ENCODE measurements at regions not wholly inside any gene's neighbourhood (a gene's known extent, or its start where the extent isn't known, plus 50 kb on each side); places are given as distances from the start of the nearest gene placed in this dataset.

DNA sequence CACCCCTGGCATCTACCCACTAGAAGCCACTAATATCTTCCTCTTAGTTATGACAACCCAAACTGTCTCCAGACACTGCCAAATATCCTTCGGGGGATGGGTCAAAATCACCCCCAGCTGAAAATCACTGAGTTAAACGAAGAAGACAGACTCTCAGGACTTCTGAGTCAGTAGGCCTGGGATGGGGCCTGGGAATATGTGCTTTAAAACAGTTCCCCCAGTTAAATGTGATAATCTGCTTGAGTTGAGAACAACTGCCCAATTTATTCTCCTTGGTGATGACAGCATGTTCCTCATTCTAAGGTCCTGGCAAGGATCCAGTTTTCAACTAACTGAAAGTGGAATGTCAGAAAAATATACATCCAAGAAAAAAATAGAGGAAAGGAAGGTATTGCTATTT lies 52.4 kb downstream of the CBLL2 start:
- DNase-seq (ENCODE audit: low read depth, low spot score): no peak

DNA sequence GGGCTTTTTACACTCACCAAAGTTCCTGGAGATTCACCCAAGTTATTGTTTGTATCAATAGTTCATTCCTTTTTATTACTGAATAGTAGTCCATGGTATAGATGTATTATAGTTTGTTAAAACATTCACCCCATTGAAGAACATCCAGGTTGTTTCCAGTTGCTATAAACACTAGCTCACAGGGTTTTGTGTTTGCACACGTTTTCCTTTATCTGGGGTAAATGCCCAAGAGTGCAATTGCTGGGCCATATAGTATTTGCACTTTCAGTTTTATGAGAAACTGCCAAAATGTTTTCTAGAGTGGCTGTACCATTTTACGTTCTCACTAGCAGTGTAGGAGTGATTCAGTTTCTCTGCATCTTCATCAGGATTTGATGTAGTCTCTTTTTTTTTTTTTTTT lies 57.1 kb downstream of the CBLL2 start:
- no peak for DNase-seq (ENCODE audit: low read depth, low spot score)

DNA sequence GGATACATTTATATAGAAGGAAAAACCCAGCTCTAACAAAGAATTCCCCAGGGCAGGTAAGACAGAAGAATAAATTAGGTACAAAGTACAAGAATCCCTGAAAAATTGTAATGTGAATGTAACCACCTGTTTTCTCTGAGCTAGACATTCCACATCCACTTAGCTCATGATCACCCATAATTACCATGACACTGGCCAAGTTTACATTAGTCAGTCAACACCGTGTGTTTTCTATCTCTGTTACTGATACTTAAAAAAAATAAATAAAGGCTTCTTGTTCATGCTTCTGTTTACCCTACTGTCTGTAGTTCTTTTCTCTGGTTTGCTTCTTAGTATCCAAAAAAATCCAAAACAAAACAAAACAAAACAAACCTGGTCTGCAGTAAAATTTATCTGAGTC lies 66.0 kb downstream of the CBLL2 start:
- DNase-seq (ENCODE audit: low read depth, low spot score): no peak

DNA sequence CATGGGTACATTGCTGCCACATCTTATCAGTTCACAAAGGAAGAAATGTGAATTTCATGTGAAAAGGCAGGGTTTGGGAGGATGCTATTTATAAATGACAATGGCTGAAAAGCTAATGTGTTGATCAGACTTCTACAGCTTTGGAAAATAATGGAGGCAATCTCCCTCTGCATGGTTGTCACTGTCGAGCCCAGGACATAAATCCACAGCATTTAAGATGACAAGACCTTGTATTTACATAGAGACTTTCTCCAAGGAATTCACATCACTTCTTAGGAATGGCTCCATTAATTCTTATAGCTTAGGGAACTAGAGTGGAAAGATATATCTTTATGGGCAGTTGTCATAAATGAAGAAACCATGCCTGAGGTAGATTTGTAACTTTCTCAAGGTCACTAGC lies 66.7 kb downstream of the CBLL2 start:
- no peak for DNase-seq (ENCODE audit: low read depth, low spot score)

DNA sequence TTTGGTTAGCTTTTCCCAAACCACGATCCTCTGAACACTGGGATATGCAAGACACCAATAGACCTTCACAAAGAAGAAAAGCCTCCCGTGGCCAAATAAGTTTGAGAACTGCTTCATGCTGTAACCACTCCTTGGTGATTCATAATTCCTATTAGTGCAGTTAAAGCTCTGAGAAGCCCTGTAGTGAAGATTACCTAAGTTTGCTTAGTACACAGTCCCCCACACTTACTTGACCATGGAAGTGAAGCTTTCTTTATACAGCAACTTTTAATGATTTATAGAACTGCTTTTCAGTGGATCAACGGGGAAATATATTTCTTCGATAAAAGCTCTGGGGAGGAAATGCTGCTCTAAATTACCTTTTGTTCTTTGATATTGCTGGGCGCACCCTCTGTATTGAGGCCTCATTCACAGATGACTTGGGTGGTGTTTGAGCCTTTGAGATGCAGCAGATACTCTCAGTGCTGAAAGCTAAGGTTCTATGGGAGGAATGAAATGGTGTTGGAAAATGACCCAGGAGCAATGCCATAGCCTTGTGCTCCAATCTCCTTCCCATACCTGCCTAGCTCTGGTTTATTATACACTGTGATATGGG lies 67.4 kb downstream of the CBLL2 start:
- DNase-seq (ENCODE audit: low read depth, low spot score): no peak

DNA sequence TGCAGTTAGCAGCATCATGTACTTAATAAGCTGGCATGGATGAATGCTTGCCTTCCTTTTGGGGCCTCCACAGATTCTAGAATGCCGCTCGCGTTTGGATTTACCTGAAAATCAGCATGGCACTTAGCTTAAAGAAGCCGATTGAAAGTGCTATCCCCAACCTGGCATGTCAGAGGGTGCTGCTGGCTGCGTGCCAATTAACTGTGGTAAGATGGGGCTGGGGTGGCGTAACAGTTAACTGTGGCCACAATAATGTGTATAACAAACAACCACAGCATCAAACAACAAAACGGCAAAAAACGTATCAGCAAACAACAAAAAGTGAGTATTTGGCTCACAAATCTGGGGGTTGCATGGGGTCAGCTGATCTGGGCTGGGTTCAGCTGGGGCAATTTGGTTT lies 70.5 kb downstream of the CBLL2 start:
- no peak for DNase-seq (ENCODE audit: low read depth, low spot score)

DNA sequence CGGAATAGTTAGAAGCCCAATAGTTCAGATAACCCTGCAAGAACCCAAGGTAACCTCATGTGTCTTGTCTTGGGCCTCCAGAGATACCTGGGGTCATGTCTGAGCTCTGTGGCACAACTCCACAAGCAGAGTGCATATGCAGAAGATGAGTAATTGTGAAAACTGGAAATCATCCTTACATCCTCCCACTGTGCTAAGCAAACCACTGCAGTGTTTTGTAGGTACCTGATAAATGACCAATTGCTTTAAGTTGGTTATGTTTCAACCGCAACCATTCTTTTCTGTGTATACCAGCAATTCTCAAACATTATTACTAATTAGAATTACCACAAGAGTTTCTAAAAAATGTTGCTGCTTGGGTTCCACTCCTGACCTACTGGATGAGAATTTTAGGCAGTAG lies 73.2 kb downstream of the CBLL2 start:
- no peak for DNase-seq (ENCODE audit: low read depth, low spot score)

DNA sequence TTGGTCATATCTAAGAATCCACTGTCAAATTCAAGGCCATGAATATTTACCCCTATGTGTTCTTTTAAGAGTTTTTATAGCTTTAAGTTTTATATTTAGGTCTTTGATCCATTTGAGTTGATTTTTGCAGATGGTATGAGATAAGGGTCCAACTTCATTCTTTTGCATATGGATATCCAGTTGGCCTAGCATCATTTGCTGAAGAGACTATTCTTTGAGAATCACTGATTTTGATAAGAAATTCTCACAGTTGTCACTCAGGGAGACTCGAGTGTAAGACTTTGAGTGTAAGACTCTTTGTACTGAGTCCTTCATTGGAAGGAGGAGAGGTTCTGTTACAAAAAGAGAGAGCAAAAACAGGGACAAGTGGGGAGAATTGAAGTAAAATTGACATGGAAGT lies 74.8 kb downstream of the CBLL2 start:
- DNase-seq (ENCODE audit: low read depth, low spot score): no peak

DNA sequence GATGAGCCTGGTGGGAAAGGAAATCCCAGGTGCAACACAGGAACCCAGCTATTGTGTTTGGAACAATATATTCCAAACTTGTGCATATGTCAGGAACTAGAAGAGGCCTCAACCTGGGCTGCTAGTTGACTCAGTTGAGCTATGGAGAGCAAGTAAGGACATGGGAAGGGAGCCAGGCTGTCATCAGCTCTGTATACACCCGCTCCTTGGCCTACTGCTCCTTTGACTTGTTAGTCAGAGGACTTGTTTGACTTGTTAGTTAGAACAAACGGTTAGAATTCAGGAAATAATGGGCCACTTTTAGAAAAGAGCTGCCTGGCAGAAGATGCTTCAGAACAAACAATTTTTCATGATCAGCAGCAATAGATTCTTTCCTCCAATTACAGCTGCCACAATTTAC lies 76.4 kb downstream of the CBLL2 start:
- no peak for DNase-seq (ENCODE audit: low read depth, low spot score)

DNA sequence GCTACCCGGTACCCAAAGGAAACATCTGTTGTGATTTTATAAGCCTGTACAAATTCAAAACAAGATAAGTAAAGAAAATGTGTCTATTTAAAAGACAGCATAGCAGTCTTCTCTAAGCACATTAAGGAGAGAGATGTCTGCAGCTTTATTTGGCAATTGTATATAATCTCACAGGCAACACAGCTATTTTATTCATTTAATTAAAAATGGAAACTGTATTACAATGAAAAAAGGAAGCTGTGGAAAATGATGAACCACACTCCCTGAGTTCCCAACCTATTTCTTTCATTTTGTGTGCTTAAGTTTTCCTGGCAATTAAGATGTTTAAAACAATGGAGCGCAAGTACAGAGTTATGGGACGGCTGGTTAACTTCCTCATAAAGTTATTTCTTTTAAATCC lies 78.4 kb downstream of the CBLL2 start:
- no peak for DNase-seq (ENCODE audit: low read depth, low spot score)

DNA sequence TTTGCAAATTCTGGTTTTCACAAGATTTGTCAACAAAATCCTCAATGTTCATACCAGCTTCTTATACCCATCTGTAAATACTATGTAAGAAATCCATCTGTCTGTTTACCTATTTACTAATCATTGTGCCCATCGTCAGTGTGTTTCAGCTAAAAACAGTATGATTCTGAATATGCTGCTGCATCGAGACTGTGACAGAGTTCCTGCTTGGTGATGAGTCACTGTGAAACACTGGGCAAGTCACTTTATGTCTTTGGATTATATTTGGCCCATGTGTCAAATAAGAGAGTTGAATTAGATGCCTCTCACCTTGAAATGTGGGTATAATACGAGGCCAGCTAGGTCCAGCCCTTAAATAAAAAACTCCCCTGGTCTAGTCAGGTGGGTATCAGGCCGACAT lies 79.3 kb downstream of the CBLL2 start:
- no peak for DNase-seq (ENCODE audit: low read depth, low spot score)

DNA sequence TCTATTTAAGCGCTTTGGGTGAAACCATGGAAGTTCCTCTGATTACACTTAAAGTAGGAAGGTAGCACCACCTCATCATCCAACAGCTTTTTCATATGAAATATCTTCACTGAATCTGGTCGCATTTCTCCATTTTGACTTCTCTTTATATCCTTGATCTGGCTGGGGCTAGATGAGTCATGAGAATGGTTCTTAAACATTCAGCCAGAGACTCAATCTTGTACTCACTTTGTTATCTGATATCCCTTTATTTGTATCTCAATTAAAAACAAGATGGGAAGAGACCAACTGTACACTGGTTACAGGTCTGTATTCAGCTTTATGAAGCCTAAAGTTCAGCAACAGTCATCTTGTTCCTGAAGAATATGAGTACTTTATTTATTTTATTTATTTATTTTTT lies 84.9 kb downstream of the CBLL2 start:
- DNase-seq (ENCODE audit: low read depth, low spot score): no peak

DNA sequence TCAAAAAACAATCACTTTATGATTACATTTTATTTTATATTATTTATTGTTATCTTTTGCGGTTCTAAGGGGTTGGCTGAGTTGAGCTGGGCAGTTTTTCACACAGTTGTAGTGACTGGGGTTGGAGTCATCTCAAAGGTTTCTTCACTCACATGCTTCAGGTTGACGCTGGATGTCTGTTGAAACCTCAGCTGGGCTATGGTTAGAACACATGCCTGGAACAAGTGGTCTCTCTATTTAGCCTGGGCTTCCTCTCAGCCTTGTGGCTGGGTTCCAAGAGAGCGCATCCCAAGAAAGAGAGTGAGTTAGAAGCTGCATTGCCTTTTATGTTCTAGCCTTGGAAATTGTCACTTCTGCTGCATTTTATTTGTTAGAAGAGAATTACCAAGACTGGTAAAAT lies 87.4 kb downstream of the CBLL2 start:
- no peak for DNase-seq (ENCODE audit: low read depth, low spot score)

DNA sequence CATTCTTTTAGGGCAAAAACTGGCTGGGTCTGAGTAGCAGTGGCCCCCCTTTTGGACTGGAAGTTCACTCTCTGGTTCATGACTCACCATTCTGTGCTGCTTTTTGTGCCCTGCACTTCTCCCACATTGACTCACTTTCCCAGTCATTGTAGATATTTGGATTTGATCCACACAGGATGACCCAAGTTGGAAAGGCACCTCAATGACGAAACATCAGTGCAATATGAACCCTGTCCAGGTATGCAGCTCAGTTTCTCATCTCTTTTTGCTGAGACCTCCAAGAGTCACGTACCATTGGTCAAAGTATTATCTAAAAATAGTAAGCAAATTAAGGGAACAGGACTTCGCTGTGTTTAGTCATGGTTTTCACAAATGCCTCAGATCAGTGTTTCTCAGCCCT lies 92.7 kb downstream of the CBLL2 start:
- DNase-seq (ENCODE audit: low read depth, low spot score): no peak

DNA sequence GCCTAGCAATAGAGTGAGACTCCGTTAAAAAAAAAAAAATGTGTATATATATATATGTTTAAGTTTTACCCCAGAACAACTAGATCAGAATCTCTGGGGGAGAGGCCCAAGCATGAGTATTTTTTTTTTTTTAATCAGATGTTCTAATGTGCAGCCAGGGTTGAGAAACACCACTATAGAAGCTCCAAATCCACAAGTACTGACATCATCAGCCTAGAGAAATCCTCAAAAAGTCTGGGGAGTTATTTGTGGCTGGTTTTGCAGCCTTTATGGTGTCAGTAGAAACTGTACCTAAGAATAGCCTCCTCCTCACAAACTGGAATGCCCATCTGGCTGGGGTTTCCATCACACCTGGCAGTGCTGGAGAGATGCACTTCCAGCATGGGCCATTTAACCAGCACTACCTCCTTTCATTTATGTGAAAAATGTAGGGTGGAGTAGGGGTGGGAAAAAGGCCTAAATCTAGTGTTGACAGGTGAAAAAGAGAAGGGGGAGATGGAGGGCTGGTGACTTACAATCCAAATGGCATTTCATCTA lies 93.5 kb downstream of the CBLL2 start:
- DNase-seq (ENCODE audit: low read depth, low spot score): no peak

DNA sequence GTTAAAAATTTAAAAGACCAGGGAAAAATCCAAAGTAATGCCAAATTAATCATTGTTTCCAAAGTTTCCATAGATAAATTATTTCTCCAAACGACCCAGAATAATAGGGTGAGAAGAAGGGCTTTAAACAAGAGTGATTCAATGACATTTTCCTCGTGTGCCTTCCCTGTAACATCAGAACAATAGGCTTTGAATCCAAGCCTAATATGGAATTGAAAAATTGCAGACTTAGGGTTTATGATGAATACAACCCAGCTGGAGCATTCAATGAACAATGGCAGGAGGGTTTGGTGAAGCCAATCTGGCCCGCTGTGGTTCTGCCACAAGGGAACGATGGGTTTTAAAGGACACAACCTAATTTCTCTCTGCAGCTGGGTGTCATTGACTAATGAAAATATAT lies 94.2 kb downstream of the CBLL2 start:
- no peak for DNase-seq (ENCODE audit: low read depth, low spot score)

DNA sequence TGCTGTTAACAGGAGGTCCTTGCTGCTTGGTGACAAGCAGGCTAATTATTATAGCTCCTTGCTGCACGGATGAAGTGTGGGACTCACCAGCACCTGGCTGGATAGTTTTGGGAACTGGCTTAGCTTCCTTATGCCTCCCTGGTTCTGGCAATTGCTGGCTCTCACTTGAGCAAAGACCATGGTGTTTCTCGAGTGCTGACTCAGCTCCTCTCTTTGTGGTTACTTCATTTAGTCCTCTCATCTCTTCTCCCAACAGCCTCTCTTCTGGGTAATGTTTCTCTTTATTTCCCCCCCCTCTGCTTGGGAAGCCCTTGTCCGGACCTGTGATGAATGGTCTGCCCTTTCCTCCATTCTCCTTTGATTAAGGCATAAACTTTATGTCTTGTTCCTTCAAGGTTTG lies 100.4 kb downstream of the CBLL2 start:
- DNase-seq (ENCODE audit: low read depth, low spot score): no peak

DNA sequence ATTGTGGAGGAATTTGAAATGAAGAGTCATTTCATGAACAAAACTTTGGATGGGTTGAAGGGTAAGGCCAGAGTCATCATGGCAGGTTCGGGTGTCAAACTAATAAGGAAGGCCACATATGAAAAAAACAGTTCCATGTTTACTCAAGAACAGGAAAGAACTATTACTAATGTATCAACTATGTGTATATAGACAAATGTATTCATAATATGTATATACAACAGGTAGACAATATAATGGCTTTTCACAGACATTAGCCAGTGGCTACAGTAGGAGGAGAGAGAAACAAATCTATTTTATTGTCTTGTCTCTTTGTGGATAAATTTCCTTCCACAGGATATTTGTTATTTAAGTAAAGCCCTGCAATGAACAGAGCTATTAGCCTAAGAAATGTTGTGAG lies 101.1 kb downstream of the CBLL2 start:
- no peak for DNase-seq (ENCODE audit: low read depth, low spot score)

DNA sequence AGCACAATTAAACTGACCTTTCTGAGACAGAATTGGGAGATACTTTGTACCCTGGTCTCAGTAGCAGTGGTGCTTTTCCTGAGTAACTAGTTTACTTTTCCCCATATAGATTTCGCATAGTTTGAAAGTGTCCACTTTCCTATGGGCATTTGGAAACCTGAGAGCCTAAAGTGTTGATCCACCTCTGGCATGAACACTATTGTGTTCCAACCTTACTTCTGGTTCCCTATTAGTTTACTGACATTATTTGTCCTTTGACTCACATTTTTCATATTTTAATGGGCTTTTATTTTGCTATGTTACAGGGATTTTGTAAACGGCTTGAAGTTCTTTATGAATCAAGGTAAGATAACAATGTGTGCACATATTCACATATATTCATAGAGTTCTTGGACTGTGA lies 103.7 kb downstream of the CBLL2 start:
- no peak for DNase-seq (ENCODE audit: low read depth, low spot score)

DNA sequence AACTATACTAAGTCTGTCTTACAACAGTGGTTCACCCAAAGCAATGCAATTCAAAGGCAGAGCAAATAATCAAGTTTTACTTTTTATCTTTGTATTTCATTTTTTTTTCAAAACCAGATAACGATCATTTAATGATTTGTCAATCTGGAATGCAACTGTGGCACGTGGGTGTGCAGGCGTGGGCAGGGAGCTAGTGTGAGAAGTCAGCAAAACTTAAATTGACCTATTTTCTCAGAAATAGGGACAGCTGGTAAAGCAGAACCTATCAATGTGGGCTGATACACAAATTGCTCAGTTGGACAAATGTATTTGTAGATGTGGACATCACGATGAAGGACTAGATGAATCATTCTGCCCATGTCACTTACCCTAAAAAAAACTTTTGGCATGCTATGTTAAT lies 105.6 kb downstream of the CBLL2 start:
- DNase-seq (ENCODE audit: low read depth, low spot score): no peak

DNA sequence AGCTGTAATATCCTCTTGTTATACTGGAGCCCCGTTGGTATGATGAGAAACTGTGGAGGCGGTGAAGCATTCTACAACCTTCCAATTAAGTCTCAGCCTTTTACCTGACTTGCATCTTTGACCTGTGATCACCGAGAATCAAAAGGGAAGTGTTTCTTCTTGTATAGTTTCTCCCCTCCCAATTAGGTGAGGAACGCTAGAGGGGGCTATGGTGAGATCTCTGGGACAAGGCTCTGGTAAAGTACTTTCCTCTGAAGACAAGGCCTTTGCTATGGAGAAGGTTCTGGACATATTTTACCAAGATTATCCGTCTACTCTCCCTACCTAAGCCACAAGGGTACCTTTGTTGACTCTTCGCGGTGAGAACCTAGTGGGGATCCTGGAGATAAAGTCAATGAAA lies 111.3 kb downstream of the CBLL2 start:
- DNase-seq (ENCODE audit: low read depth, low spot score): no peak

DNA sequence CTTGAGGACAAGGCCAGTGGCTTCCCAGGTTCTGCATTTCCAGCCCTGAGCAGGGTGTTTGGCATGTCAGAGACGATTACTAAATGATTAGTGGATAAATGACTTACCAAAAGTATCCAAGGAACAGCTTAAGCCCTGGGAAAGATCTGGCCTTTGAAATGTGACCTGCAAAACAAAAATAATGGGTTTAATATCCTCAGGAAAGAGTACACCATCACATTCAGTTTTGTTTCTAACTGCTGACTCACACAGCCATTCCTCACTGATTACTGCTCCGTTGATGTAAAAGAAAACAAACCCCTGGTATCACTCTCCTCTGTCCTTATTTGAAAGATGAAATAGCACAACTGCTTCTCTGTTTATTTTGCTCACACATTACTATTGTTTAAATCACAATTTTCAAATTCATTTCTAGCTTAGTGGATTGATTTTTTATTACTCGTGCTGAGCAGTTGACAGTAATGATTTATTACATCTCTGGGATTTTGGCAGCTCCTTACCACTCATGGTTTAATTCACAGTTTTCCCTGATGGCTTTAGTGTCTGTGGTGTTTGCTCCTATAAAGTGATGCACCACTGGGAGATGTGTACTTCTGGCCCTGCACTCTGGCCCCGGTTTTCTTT lies 117.0 kb downstream of the CBLL2 start:
- peak; percentile 66 for DNase-seq (ENCODE audit: low read depth, low spot score)

DNA sequence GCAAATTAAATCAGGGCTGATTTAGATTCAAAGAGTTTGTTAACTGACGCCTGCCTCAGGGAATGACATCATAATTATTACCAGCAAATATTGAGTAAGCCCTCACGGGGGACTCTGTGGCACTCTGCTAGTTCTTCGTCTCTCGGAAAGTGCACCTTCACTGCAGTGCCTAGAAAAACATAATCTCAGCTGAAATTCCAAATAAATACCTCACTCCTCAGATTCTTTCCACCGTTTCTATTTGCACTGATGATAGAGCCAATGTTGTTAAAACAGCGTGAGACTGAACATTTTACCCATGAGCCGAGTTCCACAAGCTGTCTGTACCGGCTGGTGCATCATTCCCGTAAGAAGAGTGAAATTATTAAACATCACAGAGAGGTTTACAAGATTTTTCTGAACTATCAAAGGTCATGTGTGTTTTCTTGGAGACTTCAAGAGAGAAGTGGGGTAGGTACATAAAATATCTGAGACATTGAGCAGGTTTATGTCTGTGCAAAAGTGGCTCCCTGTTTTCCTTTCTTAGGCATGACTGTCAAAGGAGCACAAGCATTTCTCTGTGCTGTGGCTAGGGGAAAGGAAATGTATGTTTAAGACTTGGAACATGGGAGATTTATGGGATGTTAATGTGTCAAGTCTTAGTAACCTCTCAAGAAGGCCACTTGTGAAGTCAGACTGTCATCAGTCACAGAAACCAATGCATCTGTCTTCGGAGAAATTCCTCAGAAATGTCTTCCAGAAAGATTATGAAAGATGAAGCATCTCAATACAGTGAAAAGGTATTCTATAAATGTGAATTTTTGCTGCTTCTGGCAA lies 119.6 kb downstream of the CBLL2 start:
- DNase-seq (ENCODE audit: low read depth, low spot score): peak; percentile 37
